CD4-positive, alpha-beta T cell (primary cell): ENCODE measurements at regions not wholly inside any gene's neighbourhood (a gene's known extent, or its start where the extent isn't known, plus 50 kb on each side); places are given as distances from the start of the nearest gene placed in this dataset.

Experiments used
- ATAC-seq: fragments of 200-7000 bp; cut with Tn5 transposase; one replicate; pipeline ENCODE4 v1.10.0; 2022; ENCODE audit warnings: mild to moderate bottlenecking; ENCODE audit not compliant: poor library complexity
- CTCF ChIA-PET: fragments of 350-600 bp; sonication (Branson Sonifier 250); formaldehyde crosslinking; loops from one replicate; lab custom pipeline; 2021; ENCODE audit warnings: antibody characterized with exemption, inconsistent platforms; lab: Charles Lee
- POLR2A ChIA-PET: fragments of 350-600 bp; sonication (Branson Sonifier 250); formaldehyde crosslinking; loops from one replicate; lab custom pipeline; 2021; ENCODE audit warnings: antibody characterized with exemption, inconsistent platforms; lab: Charles Lee
- DNase-seq, 14 experiments: peaks; one replicate each; pipeline ENCODE4 v3.0.0-alpha.2; 2013 to 2020; ENCODE audit warnings: mixed read lengths in 2 of 14
- H3K27ac ChIP-seq, 2 donors: one replicate each; pipeline versions ENCODE4 v1.5.1 to v1.7.0; 2013; ENCODE audit warnings: low read length in 2 of 2, low read depth in 1 of 2, mild to moderate bottlenecking in 1 of 2
- H3K27me3 ChIP-seq, 2 experiments: 1 replicate in 1 of 2; 2 replicates in 1 of 2; pipeline versions ENCODE4 v1.6.1 to v1.7.0; 2013; ENCODE audit warnings: low read length in 2 of 2, control low read depth in 1 of 2, mild to moderate bottlenecking in 1 of 2, moderate library complexity in 1 of 2; ENCODE audit not compliant: insufficient read depth in 2 of 2, control insufficient read depth in 1 of 2
- H3K36me3 ChIP-seq: one replicate; pipeline ENCODE4 v1.6.1; 2013; ENCODE audit warnings: low read length, control low read depth; ENCODE audit not compliant: insufficient read depth
- H3K4me1 ChIP-seq: one replicate; pipeline ENCODE4 v1.6.1; 2013; ENCODE audit warnings: low read length, control low read depth; ENCODE audit not compliant: insufficient read depth
- H3K4me3 ChIP-seq: one replicate; pipeline ENCODE4 v1.5.1; 2013; ENCODE audit warnings: mild to moderate bottlenecking, low read length, moderate library complexity
- H3K9me3 ChIP-seq, 2 experiments: 1 replicate in 1 of 2; 2 replicates in 1 of 2; pipeline versions ENCODE4 v1.6.1 to v1.7.0; 2013; ENCODE audit warnings: low read length in 2 of 2, mild to moderate bottlenecking in 2 of 2, control low read depth in 1 of 2, moderate library complexity in 1 of 2; ENCODE audit not compliant: control insufficient read depth in 1 of 2, insufficient read depth in 1 of 2
- H3K27ac Mint-ChIP-seq: one replicate; pipeline ENCODE4 v1.8.0; 2020; ENCODE audit warnings: mixed read lengths
- H3K27me3 Mint-ChIP-seq: one replicate; pipeline ENCODE4 v1.8.0; 2021; ENCODE audit warnings: mixed read lengths
- H3K36me3 Mint-ChIP-seq: one replicate; pipeline ENCODE4 v1.8.0; 2021; ENCODE audit warnings: low read depth, mixed read lengths
- H3K4me1 Mint-ChIP-seq: one replicate; pipeline ENCODE4 v1.8.0; 2021; ENCODE audit warnings: low read depth, mixed read lengths
- H3K4me3 Mint-ChIP-seq: one replicate; pipeline ENCODE4 v1.8.0; 2020; ENCODE audit warnings: mild to moderate bottlenecking, mixed read lengths
- H3K9me3 Mint-ChIP-seq: one replicate; pipeline ENCODE4 v1.8.0; 2020; ENCODE audit warnings: mixed read lengths
- CTCF ChIP-seq: fragments of 200-600 bp; IDR thresholded peaks from one replicate; pipeline ENCODE4 v1.8.0; 2022; ENCODE audit warnings: antibody characterized with exemption, mild to moderate bottlenecking
- intact Hi-C, 2 experiments: fragments of 100-400 bp; cut with DNase I in 1 of 2; cut with micrococcal nuclease in 1 of 2; formaldehyde crosslinking; loops; one replicate each; pipeline versions ENCODE4 v1.15.1 to v1.9.0; 2023 to 2025; cut with DNase I, micrococcal nuclease

- no peaks in the 10 kb centered on the region for H3K4me1 Mint-ChIP-seq
- ATAC-seq = no peak
- no peaks in the 10 kb centered on the region for H3K27me3 Mint-ChIP-seq
- peaks cover 2% of the 10 kb centered on the region for H3K9me3 Mint-ChIP-seq
- no peak for DNase-seq
- H3K4me3 ChIP-seq = no peak overlapping the region
- no peaks in the 10 kb centered on the region for H3K36me3 ChIP-seq
- peaks cover 0 to 5% of the 10 kb centered on the region in 2 experiments for H3K9me3 ChIP-seq
- no peak overlapping the region for H3K4me3 Mint-ChIP-seq
- intact Hi-C loops = no loop called here
- no peaks in the 10 kb centered on the region for H3K27me3 ChIP-seq
- ChIA-PET CTCF (no interaction called here), POLR2A (no interaction called here)
- H3K27ac ChIP-seq = no peak overlapping the region
- no peak for TF ChIP-seq CTCF
- H3K27ac Mint-ChIP-seq = no peak overlapping the region
- H3K4me1 ChIP-seq = no peaks in the 10 kb centered on the region
- no peaks in the 10 kb centered on the region for H3K36me3 Mint-ChIP-seq
Observed at GRCh38 chr16:47848421-47849109, 307.2 kb downstream of the ABCC12 start.

- Histone ChIP-seq H3K4me3 (no peak overlapping the region), H3K27me3 (no peaks in the 10 kb centered on the region), H3K36me3 (no peaks in the 10 kb centered on the region), H3K27ac (no peak overlapping the region), H3K9me3 (no peaks in the 10 kb centered on the region), H3K4me1 (no peaks in the 10 kb centered on the region)
- Mint-ChIP-seq H3K27me3 (no peaks in the 10 kb centered on the region), H3K4me3 (no peak overlapping the region), H3K36me3 (no peaks in the 10 kb centered on the region), H3K4me1 (no peaks in the 10 kb centered on the region), H3K27ac (no peak overlapping the region), H3K9me3 (no peaks in the 10 kb centered on the region)
- no peak for DNase-seq
- intact Hi-C loops = no loop called here
- ChIA-PET CTCF (no interaction called here), POLR2A (no interaction called here)
- no peak for TF ChIP-seq CTCF
- ATAC-seq = no peak
Observed at GRCh38 chr16:47847220-47847970, 308.4 kb downstream of the ABCC12 start.

GRCh38 chr16:47834485-47835024 is 321.2 kb downstream of the ABCC12 start:
- intact Hi-C loops = no loop called here
- Histone ChIP-seq H3K4me3 (no peak overlapping the region), H3K27ac (no peak overlapping the region), H3K9me3 (peaks cover 0 to 19% of the 10 kb centered on the region in 2 experiments), H3K36me3 (no peaks in the 10 kb centered on the region), H3K4me1 (no peaks in the 10 kb centered on the region), H3K27me3 (no peaks in the 10 kb centered on the region)
- no peaks in the 10 kb centered on the region for H3K4me1 Mint-ChIP-seq
- no peaks in the 10 kb centered on the region for H3K27me3 Mint-ChIP-seq
- TF ChIP-seq CTCF = no peak
- no peaks in the 10 kb centered on the region for H3K36me3 Mint-ChIP-seq
- ATAC-seq (no peak), DNase-seq (no peak)
- H3K9me3 Mint-ChIP-seq = peaks cover 22% of the 10 kb centered on the region
- ChIA-PET CTCF (no interaction called here), POLR2A (no interaction called here)
- no peak overlapping the region for H3K4me3 Mint-ChIP-seq
- no peak overlapping the region for H3K27ac Mint-ChIP-seq
